ENCODE measurements at regions not wholly inside any gene's neighbourhood (a gene's known extent, or its start where the extent isn't known, plus 50 kb on each side); places are given as distances from the start of the nearest gene placed in this dataset.
A peak's percentile ranks its signal among the peaks of the same experiment; 100 is the strongest.

DNA sequence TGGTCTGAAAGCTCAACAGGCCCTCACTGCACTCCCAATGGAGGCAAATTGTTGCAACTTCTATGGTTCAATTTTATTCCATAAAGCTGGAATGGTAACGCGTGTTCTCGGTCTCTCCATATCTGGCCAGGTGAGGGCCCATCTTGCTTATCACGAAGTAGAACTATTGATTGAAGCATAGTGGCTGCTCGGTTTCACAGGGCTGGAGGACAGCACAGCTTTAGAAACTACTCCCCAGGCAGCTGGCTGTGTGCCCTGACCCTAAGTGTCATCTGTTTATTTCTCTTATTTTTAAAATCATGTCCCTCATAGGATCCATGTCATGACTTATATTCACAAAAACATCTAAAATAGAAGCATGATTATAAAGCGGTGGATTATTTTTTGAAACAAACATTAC lies 223.4 kb downstream of the NPR3 start:
- Histone ChIP-seq H3K36me3 (no peaks in the 10 kb centered on the region), H3K4me1 (no peaks in the 10 kb centered on the region), H3K9me3 (no peaks in the 10 kb centered on the region), H3K4me3 (no peak overlapping the region), H3K27ac (no peak overlapping the region), H3K27me3 (no peaks in the 10 kb centered on the region)
- intact Hi-C loops (cut with DNase I; ENCODE audit: low total_unique reads): no loop called here
- peak in 1 of 2 donors; percentile 5 for DNase-seq
- TF ChIP-seq POLR2A (IDR thresholded peaks at IDR 0.05) (no peak), EP300 (IDR thresholded peaks at IDR 0.05) (no peak), POLR2AphosphoS5 (IDR thresholded peaks at IDR 0.05) (no peak)
- TF ChIP-seq, protein P1, sequence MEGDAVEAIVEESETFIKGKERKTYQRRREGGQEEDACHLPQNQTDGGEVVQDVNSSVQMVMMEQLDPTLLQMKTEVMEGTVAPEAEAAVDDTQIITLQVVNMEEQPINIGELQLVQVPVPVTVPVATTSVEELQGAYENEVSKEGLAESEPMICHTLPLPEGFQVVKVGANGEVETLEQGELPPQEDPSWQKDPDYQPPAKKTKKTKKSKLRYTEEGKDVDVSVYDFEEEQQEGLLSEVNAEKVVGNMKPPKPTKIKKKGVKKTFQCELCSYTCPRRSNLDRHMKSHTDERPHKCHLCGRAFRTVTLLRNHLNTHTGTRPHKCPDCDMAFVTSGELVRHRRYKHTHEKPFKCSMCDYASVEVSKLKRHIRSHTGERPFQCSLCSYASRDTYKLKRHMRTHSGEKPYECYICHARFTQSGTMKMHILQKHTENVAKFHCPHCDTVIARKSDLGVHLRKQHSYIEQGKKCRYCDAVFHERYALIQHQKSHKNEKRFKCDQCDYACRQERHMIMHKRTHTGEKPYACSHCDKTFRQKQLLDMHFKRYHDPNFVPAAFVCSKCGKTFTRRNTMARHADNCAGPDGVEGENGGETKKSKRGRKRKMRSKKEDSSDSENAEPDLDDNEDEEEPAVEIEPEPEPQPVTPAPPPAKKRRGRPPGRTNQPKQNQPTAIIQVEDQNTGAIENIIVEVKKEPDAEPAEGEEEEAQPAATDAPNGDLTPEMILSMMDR (IDR thresholded peaks at IDR 0.05): no peak
- 75 to 80% (median 76%) methylated on average over 6 of the region's 6 CpGs for WGBS, 5 donors

DNA sequence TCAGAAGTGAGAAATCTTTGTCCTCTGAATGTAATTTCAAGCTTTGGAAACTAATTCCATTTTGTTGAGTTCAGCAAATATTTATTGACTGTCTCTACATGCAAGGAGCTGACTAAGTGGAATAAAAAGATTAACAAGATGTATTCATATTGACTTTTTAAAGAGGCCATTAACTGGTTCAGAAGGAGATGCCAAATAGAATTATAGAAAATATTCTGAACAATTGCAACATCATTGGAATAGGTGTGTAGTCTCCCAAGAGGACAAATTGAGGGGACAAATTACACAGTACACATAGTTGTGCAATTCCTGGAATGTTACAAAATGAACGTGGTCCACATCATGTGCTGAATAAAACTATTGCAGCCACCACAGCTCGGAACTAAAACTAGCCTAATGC lies 224.2 kb downstream of the NPR3 start:
- TF ChIP-seq, protein P1 (IDR thresholded peaks at IDR 0.05): no peak
- no peak for TF ChIP-seq POLR2A (IDR thresholded peaks at IDR 0.05)
- no peak for TF ChIP-seq EP300 (IDR thresholded peaks at IDR 0.05)
- no peak for TF ChIP-seq POLR2AphosphoS5 (IDR thresholded peaks at IDR 0.05)
- intact Hi-C loops (cut with DNase I; ENCODE audit: low total_unique reads): no loop called here
- Histone ChIP-seq H3K36me3 (no peaks in the 10 kb centered on the region), H3K27ac (no peak overlapping the region), H3K27me3 (no peaks in the 10 kb centered on the region), H3K4me3 (no peak overlapping the region), H3K9me3 (no peaks in the 10 kb centered on the region), H3K4me1 (no peaks in the 10 kb centered on the region)
- 77 to 83% (median 79%) methylated on average over 2 of the region's 2 CpGs for WGBS, 5 donors
- DNase-seq: no peak

GRCh38 chr5:32936329-32936728 lies 225.2 kb downstream of the NPR3 start:
- TF ChIP-seq, protein P1 (IDR thresholded peaks at IDR 0.05): no peak
- no peak for TF ChIP-seq POLR2AphosphoS5 (IDR thresholded peaks at IDR 0.05)
- no peak for TF ChIP-seq EP300 (IDR thresholded peaks at IDR 0.05)
- TF ChIP-seq POLR2A (IDR thresholded peaks at IDR 0.05): no peak
- Histone ChIP-seq H3K4me3 (no peak overlapping the region), H3K27ac (no peak overlapping the region), H3K36me3 (no peaks in the 10 kb centered on the region), H3K4me1 (no peaks in the 10 kb centered on the region), H3K9me3 (no peaks in the 10 kb centered on the region), H3K27me3 (no peaks in the 10 kb centered on the region)
- intact Hi-C loops (cut with DNase I; ENCODE audit: low total_unique reads): no loop called here
- no peak for DNase-seq
- 78 to 90% (median 89%) methylated on average over 4 of the region's 4 CpGs for WGBS, 5 donors

GRCh38 chr5:32942225-32942989 lies 231.3 kb downstream of the NPR3 start:
- H3K27ac ChIP-seq: no peak overlapping the region

More at GRCh38 chr5:32942225-32942989, 231.3 kb downstream of the NPR3 start:
- peak in 1 of 2 donors; percentile 30 for DNase-seq
- intact Hi-C loops (cut with DNase I; ENCODE audit: low total_unique reads): no loop called here
- TF ChIP-seq EP300 (IDR thresholded peaks at IDR 0.05) (no peak), POLR2AphosphoS5 (IDR thresholded peaks at IDR 0.05) (no peak), POLR2A (IDR thresholded peaks at IDR 0.05) (no peak)
- TF ChIP-seq, protein P1 (IDR thresholded peaks at IDR 0.05): peak in 1 of 7 experiments; percentile 15
- H3K4me3 ChIP-seq: no peak overlapping the region
- no peaks in the 10 kb centered on the region for H3K27me3 ChIP-seq
- H3K4me1 ChIP-seq: no peaks in the 10 kb centered on the region
- peaks cover 0 to 6% (median 0%) of the 10 kb centered on the region in 4 donors for H3K9me3 ChIP-seq
- no peaks in the 10 kb centered on the region for H3K36me3 ChIP-seq
- WGBS, 5 donors: 58 to 68% (median 64%) methylated on average over 6 of the region's 6 CpGs

Data from stomach (tissue), 8 donors.